Liver (tissue), 8 donors: ENCODE measurements at regions not wholly inside any gene's neighbourhood (a gene's known extent, or its start where the extent isn't known, plus 50 kb on each side); places are given as distances from the start of the nearest gene placed in this dataset.

ENCODE experiments used
- DNase-seq: peaks from one replicate; pipeline ENCODE4 v3.0.0-alpha.2; 2017; ENCODE audit warnings: low spot score
- H3K27ac ChIP-seq, 2 donors: one replicate each; pipeline ENCODE4 v1.7.0; 2013; ENCODE audit warnings: inconsistent platforms in 2 of 2, low read length in 2 of 2, control low read depth in 1 of 2, low read depth in 1 of 2, mild to moderate bottlenecking in 1 of 2
- H3K27me3 ChIP-seq, 4 donors: one replicate each; pipeline versions ENCODE4 v1.6.1 to v1.7.0; 2013; ENCODE audit warnings: low read length in 3 of 4, inconsistent platforms in 1 of 4, mild to moderate bottlenecking in 1 of 4, moderate library complexity in 1 of 4; ENCODE audit not compliant: control insufficient read depth in 4 of 4, insufficient read depth in 4 of 4
- H3K36me3 ChIP-seq, 4 donors: one replicate each; pipeline versions ENCODE4 v1.6.1 to v1.7.0; 2013; ENCODE audit warnings: low read length in 3 of 4, mild to moderate bottlenecking in 3 of 4, low read depth in 1 of 4, moderate library complexity in 1 of 4; ENCODE audit not compliant: control insufficient read depth in 4 of 4, insufficient read depth in 3 of 4
- H3K4me1 ChIP-seq, 4 donors: one replicate each; pipeline versions ENCODE4 v1.6.1 to v1.7.0; 2013; ENCODE audit warnings: low read length in 3 of 4, mild to moderate bottlenecking in 3 of 4, moderate library complexity in 1 of 4; ENCODE audit not compliant: control insufficient read depth in 4 of 4, insufficient read depth in 4 of 4
- H3K4me3 ChIP-seq, 3 donors: one replicate each; pipeline versions ENCODE4 v1.6.1 to v1.7.0; 2013; ENCODE audit warnings: low read length in 3 of 3, control low read depth in 1 of 3, low read depth in 1 of 3, mild to moderate bottlenecking in 1 of 3
- H3K9ac ChIP-seq, 2 donors: one replicate each; pipeline ENCODE4 v1.7.0; 2013; ENCODE audit warnings: low read length in 2 of 2, mild to moderate bottlenecking in 2 of 2, moderate library complexity in 2 of 2, control low read depth in 1 of 2, low read depth in 1 of 2
- H3K9me3 ChIP-seq, 4 donors: one replicate each; pipeline versions ENCODE4 v1.6.1 to v1.7.0; 2013; ENCODE audit warnings: low read length in 3 of 4; ENCODE audit not compliant: control insufficient read depth in 4 of 4
- EGR1 ChIP-seq, 2 donors: IDR thresholded peaks; 2 replicates each; pipeline ENCODE4 v1.6.1; 2016 to 2018; ENCODE audit warnings: antibody characterized with exemption in 2 of 2, low read depth in 2 of 2
- FOXA1 ChIP-seq: IDR thresholded peaks from 2 replicates; pipeline ENCODE4 v1.6.1; 2016; ENCODE audit warnings: antibody characterized with exemption
- FOXA2 ChIP-seq: IDR thresholded peaks from 2 replicates; pipeline ENCODE4 v1.6.1; 2016; ENCODE audit warnings: antibody characterized with exemption
- GABPA ChIP-seq, 2 donors: IDR thresholded peaks in 1 of 2; conservative IDR thresholded peaks in 1 of 2; 2 replicates each; pipeline ENCODE4 v1.6.1; 2016; ENCODE audit warnings: antibody characterized with exemption in 2 of 2, mild to moderate bottlenecking in 1 of 2, moderate library complexity in 1 of 2
- HNF4A ChIP-seq, 2 donors: conservative IDR thresholded peaks; 2 replicates each; pipeline ENCODE4 v1.6.1; 2016; ENCODE audit warnings: antibody characterized with exemption in 2 of 2, mild to moderate bottlenecking in 2 of 2
- HNF4G ChIP-seq: IDR thresholded peaks from 2 replicates; pipeline ENCODE4 v1.6.1; 2016; ENCODE audit warnings: antibody characterized with exemption
- JUND ChIP-seq, 2 donors: IDR thresholded peaks; 2 replicates each; pipeline ENCODE4 v1.6.1; 2016; ENCODE audit warnings: antibody characterized with exemption in 2 of 2
- NR2F2 ChIP-seq: IDR thresholded peaks from 2 replicates; pipeline ENCODE4 v1.6.1; 2016; ENCODE audit warnings: antibody characterized with exemption
- RAD21 ChIP-seq, 2 donors: IDR thresholded peaks; 2 replicates each; pipeline ENCODE4 v1.6.1; 2016; ENCODE audit warnings: antibody characterized with exemption in 2 of 2, mild to moderate bottlenecking in 2 of 2
- RXRA ChIP-seq, 2 donors: IDR thresholded peaks; 2 replicates each; pipeline ENCODE4 v1.6.1; 2017 to 2018; ENCODE audit warnings: antibody characterized with exemption in 2 of 2, mild to moderate bottlenecking in 1 of 2
- SP1 ChIP-seq: IDR thresholded peaks from 2 replicates; pipeline ENCODE4 v1.6.1; 2018; ENCODE audit warnings: antibody characterized with exemption, mild to moderate bottlenecking
- TAF1 ChIP-seq: conservative IDR thresholded peaks from 2 replicates; pipeline ENCODE4 v1.6.1; 2016; ENCODE audit warnings: antibody characterized with exemption, mild to moderate bottlenecking
- YY1 ChIP-seq: IDR thresholded peaks from 2 replicates; pipeline ENCODE4 v1.6.1; 2016; ENCODE audit warnings: antibody characterized with exemption, mild to moderate bottlenecking
- WGBS: extraction: QIAGEN DNeasy Blood & Tissue Kit; methylation state at CpG from one replicate; pipeline ENCODE4 v1.1.7; 2013; 5-methylcytosine and 5-hydroxymethylcytosine counted together
- TF ChIP-seq, protein P1 (sequence below): IDR thresholded peaks from 2 replicates; pipeline ENCODE4 v1.6.1; 2016; ENCODE audit warnings: antibody characterized with exemption
- TF ChIP-seq, protein P2 (sequence below): fragments of 150-350 bp; IDR thresholded peaks from 2 replicates; pipeline ENCODE4 v1.5.1; 2017; ENCODE audit warnings: improper control_type of control experiment, low read depth, low read length; ENCODE audit not compliant: missing input control
- TF ChIP-seq, protein P3 (sequence below): IDR thresholded peaks from 2 replicates; pipeline ENCODE4 v1.6.1; 2016; ENCODE audit warnings: antibody characterized with exemption, mild to moderate bottlenecking
- TF ChIP-seq, protein P4 (sequence below): IDR thresholded peaks from 2 replicates; pipeline ENCODE4 v1.6.1; 2016; ENCODE audit warnings: antibody characterized with exemption
- TF ChIP-seq, protein P5 (sequence below): IDR thresholded peaks from 2 replicates; pipeline ENCODE4 v1.6.1; 2016; ENCODE audit warnings: antibody characterized with exemption
- donor health status: healthy.
- donor health status: healthy.
- donor health status: healthy.
- donor health status: healthy.
- donor health status: healthy.

DNA sequence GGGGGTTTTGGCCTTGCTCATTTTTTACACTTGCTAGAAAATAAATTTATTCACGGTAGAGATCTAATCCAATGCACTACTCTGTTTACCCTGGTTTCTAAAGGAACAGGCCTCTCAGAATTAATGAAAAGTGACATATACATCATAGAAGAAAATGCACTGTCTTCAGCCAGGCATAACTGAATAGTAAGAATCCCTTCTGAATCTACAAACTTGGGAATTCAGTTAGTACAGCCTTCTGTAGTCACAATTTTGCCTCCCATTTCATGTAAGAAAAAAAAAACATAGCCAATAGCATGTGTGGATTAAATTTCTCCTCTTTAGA lies 197.3 kb downstream of the CAAP1 start:
- no peaks in the 10 kb centered on the region for H3K27me3 ChIP-seq
- 71% methylated on average over 1 of the region's 1 CpG for WGBS
- TF ChIP-seq, protein P1, sequence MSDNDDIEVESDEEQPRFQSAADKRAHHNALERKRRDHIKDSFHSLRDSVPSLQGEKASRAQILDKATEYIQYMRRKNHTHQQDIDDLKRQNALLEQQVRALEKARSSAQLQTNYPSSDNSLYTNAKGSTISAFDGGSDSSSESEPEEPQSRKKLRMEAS = no peak
- TF ChIP-seq NR2F2 (no peak), JUND (IDR thresholded peaks at IDR 0.05) (no peak), YY1 (no peak), RAD21 (IDR thresholded peaks at IDR 0.05) (no peak), TAF1 (no peak), HNF4G (no peak), RXRA (IDR thresholded peaks at IDR 0.05) (no peak), GABPA (IDR thresholded peaks at IDR 0.05 in 1 of 2, conservative IDR thresholded peaks at IDR 0.05 in 1 of 2) (no peak), SP1 (no peak), FOXA1 (no peak), HNF4A (conservative IDR thresholded peaks at IDR 0.05) (no peak), FOXA2 (no peak), EGR1 (IDR thresholded peaks at IDR 0.05; ENCODE audit: low read depth in 2 of 2) (no peak)
- TF ChIP-seq, protein P2, sequence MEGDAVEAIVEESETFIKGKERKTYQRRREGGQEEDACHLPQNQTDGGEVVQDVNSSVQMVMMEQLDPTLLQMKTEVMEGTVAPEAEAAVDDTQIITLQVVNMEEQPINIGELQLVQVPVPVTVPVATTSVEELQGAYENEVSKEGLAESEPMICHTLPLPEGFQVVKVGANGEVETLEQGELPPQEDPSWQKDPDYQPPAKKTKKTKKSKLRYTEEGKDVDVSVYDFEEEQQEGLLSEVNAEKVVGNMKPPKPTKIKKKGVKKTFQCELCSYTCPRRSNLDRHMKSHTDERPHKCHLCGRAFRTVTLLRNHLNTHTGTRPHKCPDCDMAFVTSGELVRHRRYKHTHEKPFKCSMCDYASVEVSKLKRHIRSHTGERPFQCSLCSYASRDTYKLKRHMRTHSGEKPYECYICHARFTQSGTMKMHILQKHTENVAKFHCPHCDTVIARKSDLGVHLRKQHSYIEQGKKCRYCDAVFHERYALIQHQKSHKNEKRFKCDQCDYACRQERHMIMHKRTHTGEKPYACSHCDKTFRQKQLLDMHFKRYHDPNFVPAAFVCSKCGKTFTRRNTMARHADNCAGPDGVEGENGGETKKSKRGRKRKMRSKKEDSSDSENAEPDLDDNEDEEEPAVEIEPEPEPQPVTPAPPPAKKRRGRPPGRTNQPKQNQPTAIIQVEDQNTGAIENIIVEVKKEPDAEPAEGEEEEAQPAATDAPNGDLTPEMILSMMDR = no peak
- TF ChIP-seq, protein P3, sequence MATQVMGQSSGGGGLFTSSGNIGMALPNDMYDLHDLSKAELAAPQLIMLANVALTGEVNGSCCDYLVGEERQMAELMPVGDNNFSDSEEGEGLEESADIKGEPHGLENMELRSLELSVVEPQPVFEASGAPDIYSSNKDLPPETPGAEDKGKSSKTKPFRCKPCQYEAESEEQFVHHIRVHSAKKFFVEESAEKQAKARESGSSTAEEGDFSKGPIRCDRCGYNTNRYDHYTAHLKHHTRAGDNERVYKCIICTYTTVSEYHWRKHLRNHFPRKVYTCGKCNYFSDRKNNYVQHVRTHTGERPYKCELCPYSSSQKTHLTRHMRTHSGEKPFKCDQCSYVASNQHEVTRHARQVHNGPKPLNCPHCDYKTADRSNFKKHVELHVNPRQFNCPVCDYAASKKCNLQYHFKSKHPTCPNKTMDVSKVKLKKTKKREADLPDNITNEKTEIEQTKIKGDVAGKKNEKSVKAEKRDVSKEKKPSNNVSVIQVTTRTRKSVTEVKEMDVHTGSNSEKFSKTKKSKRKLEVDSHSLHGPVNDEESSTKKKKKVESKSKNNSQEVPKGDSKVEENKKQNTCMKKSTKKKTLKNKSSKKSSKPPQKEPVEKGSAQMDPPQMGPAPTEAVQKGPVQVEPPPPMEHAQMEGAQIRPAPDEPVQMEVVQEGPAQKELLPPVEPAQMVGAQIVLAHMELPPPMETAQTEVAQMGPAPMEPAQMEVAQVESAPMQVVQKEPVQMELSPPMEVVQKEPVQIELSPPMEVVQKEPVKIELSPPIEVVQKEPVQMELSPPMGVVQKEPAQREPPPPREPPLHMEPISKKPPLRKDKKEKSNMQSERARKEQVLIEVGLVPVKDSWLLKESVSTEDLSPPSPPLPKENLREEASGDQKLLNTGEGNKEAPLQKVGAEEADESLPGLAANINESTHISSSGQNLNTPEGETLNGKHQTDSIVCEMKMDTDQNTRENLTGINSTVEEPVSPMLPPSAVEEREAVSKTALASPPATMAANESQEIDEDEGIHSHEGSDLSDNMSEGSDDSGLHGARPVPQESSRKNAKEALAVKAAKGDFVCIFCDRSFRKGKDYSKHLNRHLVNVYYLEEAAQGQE = no peak
- TF ChIP-seq, protein P4, sequence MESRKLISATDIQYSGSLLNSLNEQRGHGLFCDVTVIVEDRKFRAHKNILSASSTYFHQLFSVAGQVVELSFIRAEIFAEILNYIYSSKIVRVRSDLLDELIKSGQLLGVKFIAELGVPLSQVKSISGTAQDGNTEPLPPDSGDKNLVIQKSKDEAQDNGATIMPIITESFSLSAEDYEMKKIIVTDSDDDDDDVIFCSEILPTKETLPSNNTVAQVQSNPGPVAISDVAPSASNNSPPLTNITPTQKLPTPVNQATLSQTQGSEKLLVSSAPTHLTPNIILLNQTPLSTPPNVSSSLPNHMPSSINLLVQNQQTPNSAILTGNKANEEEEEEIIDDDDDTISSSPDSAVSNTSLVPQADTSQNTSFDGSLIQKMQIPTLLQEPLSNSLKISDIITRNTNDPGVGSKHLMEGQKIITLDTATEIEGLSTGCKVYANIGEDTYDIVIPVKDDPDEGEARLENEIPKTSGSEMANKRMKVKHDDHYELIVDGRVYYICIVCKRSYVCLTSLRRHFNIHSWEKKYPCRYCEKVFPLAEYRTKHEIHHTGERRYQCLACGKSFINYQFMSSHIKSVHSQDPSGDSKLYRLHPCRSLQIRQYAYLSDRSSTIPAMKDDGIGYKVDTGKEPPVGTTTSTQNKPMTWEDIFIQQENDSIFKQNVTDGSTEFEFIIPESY = no peak
- TF ChIP-seq, protein P5, sequence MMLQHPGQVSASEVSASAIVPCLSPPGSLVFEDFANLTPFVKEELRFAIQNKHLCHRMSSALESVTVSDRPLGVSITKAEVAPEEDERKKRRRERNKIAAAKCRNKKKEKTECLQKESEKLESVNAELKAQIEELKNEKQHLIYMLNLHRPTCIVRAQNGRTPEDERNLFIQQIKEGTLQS = no peak

More for the DNA sequence above, 197.3 kb downstream of the CAAP1 start:
- Histone ChIP-seq H3K4me3 (no peak overlapping the region), H3K9ac (no peak overlapping the region), H3K4me1 (no peaks in the 10 kb centered on the region), H3K36me3 (no peaks in the 10 kb centered on the region), H3K9me3 (peaks cover 0 to 5% (median under 1%) of the 10 kb centered on the region in 4 donors), H3K27ac (no peak overlapping the region)
- no peak for DNase-seq
